ENCODE measurements at regions not wholly inside any gene's neighbourhood (a gene's known extent, or its start where the extent isn't known, plus 50 kb on each side); places are given as distances from the start of the nearest gene placed in this dataset.

- no peak for TF ChIP-seq CTCF (IDR thresholded peaks at IDR 0.05; ENCODE audit: insufficient read depth, low read length, poor library complexity, severe bottlenecking)
- TF ChIP-seq EZH2phosphoT487 (conservative IDR thresholded peaks at IDR 0.05; ENCODE audit: low read length), result no peak
Observed at GRCh38 chr6:165949324-165949723, 218.3 kb downstream of the TBXT start.

Data from SU-DHL-6 (cell line).